GM23338 (cell line): ENCODE measurements at regions not wholly inside any gene's neighbourhood (a gene's known extent, or its start where the extent isn't known, plus 50 kb on each side); places are given as distances from the start of the nearest gene placed in this dataset.

Experiments used
- ATAC-seq: fragments of 200-7000 bp; cut with Tn5 transposase; 3 replicates; pipeline ENCODE4 v1.9.1; 2020
- DNase-seq: peaks from one replicate; pipeline ENCODE4 v3.0.0-alpha.2; 2015; ENCODE audit warnings: low spot score
- H2AFZ ChIP-seq: fragments of 200-600 bp; sonication (generic); 2 replicates; pipeline ENCODE4 v1.8.0; 2016; ENCODE audit warnings: antibody characterized with exemption, mild to moderate bottlenecking, moderate library complexity
- H3F3A ChIP-seq: fragments of 200-600 bp; sonication (generic); replicated peaks from 2 replicates; pipeline ENCODE4 v1.8.0; 2017; ENCODE audit warnings: antibody characterized with exemption, mixed run types, low read depth
- H3K27ac ChIP-seq: fragments of 200-600 bp; sonication (generic); 2 replicates; pipeline ENCODE4 v1.6.1; 2016; ENCODE audit warnings: low read depth
- H3K27me3 ChIP-seq: fragments of 200-600 bp; sonication (generic); 2 replicates; pipeline ENCODE4 v1.8.0; 2016; ENCODE audit warnings: mild to moderate bottlenecking, mixed run types, moderate library complexity; ENCODE audit not compliant: insufficient read depth
- H3K36me3 ChIP-seq: fragments of 200-600 bp; sonication (generic); 2 replicates; pipeline ENCODE4 v1.8.0; 2016; ENCODE audit warnings: mild to moderate bottlenecking; ENCODE audit not compliant: insufficient read depth
- H3K4me1 ChIP-seq: fragments of 200-600 bp; sonication (generic); 2 replicates; pipeline ENCODE4 v1.8.0; 2016; ENCODE audit warnings: mild to moderate bottlenecking, moderate library complexity; ENCODE audit not compliant: insufficient read depth
- H3K4me2 ChIP-seq: fragments of 200-600 bp; sonication (generic); 2 replicates; pipeline ENCODE4 v1.7.1; 2017; ENCODE audit warnings: mixed run types
- H3K4me3 ChIP-seq: fragments of 200-600 bp; sonication (generic); 2 replicates; pipeline ENCODE4 v1.6.1; 2016; ENCODE audit warnings: mixed run types
- H3K79me2 ChIP-seq: fragments of 200-600 bp; sonication (generic); replicated peaks from 2 replicates; pipeline ENCODE4 v1.8.0; 2017; ENCODE audit warnings: mild to moderate bottlenecking; ENCODE audit not compliant: insufficient read depth
- H3K9me2 ChIP-seq: fragments of 200-600 bp; sonication (generic); 2 replicates; pipeline ENCODE4 v1.8.0; 2017; ENCODE audit not compliant: insufficient read depth
- H4K20me1 ChIP-seq: fragments of 200-600 bp; sonication (generic); replicated peaks from 2 replicates; pipeline ENCODE4 v1.8.0; 2017; ENCODE audit warnings: mild to moderate bottlenecking; ENCODE audit not compliant: insufficient read depth
- H3K27ac Mint-ChIP-seq: 2 replicates; pipeline ENCODE4 v1.8.0; 2020; ENCODE audit warnings: inconsistent platforms, mild to moderate bottlenecking, moderate library complexity, mixed read lengths
- H3K27me3 Mint-ChIP-seq: 3 replicates; pipeline ENCODE4 v1.8.0; 2022; ENCODE audit warnings: low read depth, mild to moderate bottlenecking, moderate library complexity, mixed read lengths, inconsistent platforms; ENCODE audit not compliant: insufficient read depth, poor library complexity
- H3K36me3 Mint-ChIP-seq: 3 replicates; pipeline ENCODE4 v1.8.0; 2021; ENCODE audit warnings: low read depth, mild to moderate bottlenecking, inconsistent platforms, moderate library complexity, mixed read lengths
- H3K4me1 Mint-ChIP-seq: 3 replicates; pipeline ENCODE4 v1.8.0; 2020; ENCODE audit warnings: mild to moderate bottlenecking, inconsistent platforms, mixed read lengths
- H3K4me3 Mint-ChIP-seq: 3 replicates; pipeline ENCODE4 v1.8.0; 2021; ENCODE audit warnings: moderate library complexity, mild to moderate bottlenecking, inconsistent platforms, mixed read lengths
- H3K9me3 Mint-ChIP-seq: 3 replicates; pipeline ENCODE4 v1.8.0; 2020; ENCODE audit warnings: moderate library complexity, mild to moderate bottlenecking, inconsistent platforms, mixed read lengths
- EZH2 ChIP-seq: fragments of 200-600 bp; sonication (generic); IDR thresholded peaks from one replicate; pipeline ENCODE4 v1.8.0; 2017; ENCODE audit warnings: antibody characterized with exemption, mild to moderate bottlenecking, low read depth; ENCODE audit not compliant: unreplicated experiment
- JUNB ChIP-seq: IDR thresholded peaks from one replicate; pipeline ENCODE4 v1.6.1; 2016; ENCODE audit warnings: antibody characterized with exemption; ENCODE audit not compliant: unreplicated experiment
- POLR2AphosphoS5 ChIP-seq: IDR thresholded peaks from 2 replicates; pipeline ENCODE4 v1.6.1; 2016; ENCODE audit warnings: antibody characterized with exemption, low read depth
- TF ChIP-seq, protein P1 (sequence below): fragments of 250-450 bp; sonication (Bioruptor Pico); IDR thresholded peaks from 2 replicates; pipeline ENCODE4 v1.5.0; 2020; ENCODE audit warnings: mild to moderate bottlenecking, moderate library complexity
- TF ChIP-seq, protein P2 (sequence below): IDR thresholded peaks from 2 replicates; pipeline ENCODE4 v1.6.1; 2016; ENCODE audit warnings: antibody characterized with exemption
- TF ChIP-seq, protein P3 (sequence below), 2 experiments: fragments of 200-600 bp in 1 of 2; sonication (generic) in 1 of 2; conservative IDR thresholded peaks; 2 replicates each; pipeline versions ENCODE4 v1.5.1 to v1.6.1; 2016 to 2017; ENCODE audit warnings: antibody characterized with exemption in 2 of 2, low read depth in 2 of 2, mild to moderate bottlenecking in 2 of 2, moderate library complexity in 1 of 2

DNA sequence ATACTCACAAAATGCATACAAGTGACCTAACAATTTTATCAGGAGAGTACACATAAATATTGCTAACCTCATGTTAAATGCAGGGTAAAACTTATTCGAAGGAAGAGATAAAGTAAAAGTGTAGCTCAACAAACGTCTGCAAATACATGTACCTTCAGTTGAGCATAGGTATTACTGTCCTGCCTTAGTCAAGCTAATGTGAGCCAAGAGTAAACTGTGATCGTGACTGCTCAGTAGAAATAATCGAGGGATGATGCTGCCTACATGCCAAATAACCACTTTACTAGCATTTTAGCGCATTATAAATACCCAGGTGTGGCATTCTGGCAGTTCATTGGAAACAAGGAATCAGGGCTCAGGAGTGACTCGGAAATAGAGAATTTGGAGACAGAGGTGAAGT lies 779.5 kb downstream of the SOCS6 start (continued):
- TF ChIP-seq, protein P1, sequence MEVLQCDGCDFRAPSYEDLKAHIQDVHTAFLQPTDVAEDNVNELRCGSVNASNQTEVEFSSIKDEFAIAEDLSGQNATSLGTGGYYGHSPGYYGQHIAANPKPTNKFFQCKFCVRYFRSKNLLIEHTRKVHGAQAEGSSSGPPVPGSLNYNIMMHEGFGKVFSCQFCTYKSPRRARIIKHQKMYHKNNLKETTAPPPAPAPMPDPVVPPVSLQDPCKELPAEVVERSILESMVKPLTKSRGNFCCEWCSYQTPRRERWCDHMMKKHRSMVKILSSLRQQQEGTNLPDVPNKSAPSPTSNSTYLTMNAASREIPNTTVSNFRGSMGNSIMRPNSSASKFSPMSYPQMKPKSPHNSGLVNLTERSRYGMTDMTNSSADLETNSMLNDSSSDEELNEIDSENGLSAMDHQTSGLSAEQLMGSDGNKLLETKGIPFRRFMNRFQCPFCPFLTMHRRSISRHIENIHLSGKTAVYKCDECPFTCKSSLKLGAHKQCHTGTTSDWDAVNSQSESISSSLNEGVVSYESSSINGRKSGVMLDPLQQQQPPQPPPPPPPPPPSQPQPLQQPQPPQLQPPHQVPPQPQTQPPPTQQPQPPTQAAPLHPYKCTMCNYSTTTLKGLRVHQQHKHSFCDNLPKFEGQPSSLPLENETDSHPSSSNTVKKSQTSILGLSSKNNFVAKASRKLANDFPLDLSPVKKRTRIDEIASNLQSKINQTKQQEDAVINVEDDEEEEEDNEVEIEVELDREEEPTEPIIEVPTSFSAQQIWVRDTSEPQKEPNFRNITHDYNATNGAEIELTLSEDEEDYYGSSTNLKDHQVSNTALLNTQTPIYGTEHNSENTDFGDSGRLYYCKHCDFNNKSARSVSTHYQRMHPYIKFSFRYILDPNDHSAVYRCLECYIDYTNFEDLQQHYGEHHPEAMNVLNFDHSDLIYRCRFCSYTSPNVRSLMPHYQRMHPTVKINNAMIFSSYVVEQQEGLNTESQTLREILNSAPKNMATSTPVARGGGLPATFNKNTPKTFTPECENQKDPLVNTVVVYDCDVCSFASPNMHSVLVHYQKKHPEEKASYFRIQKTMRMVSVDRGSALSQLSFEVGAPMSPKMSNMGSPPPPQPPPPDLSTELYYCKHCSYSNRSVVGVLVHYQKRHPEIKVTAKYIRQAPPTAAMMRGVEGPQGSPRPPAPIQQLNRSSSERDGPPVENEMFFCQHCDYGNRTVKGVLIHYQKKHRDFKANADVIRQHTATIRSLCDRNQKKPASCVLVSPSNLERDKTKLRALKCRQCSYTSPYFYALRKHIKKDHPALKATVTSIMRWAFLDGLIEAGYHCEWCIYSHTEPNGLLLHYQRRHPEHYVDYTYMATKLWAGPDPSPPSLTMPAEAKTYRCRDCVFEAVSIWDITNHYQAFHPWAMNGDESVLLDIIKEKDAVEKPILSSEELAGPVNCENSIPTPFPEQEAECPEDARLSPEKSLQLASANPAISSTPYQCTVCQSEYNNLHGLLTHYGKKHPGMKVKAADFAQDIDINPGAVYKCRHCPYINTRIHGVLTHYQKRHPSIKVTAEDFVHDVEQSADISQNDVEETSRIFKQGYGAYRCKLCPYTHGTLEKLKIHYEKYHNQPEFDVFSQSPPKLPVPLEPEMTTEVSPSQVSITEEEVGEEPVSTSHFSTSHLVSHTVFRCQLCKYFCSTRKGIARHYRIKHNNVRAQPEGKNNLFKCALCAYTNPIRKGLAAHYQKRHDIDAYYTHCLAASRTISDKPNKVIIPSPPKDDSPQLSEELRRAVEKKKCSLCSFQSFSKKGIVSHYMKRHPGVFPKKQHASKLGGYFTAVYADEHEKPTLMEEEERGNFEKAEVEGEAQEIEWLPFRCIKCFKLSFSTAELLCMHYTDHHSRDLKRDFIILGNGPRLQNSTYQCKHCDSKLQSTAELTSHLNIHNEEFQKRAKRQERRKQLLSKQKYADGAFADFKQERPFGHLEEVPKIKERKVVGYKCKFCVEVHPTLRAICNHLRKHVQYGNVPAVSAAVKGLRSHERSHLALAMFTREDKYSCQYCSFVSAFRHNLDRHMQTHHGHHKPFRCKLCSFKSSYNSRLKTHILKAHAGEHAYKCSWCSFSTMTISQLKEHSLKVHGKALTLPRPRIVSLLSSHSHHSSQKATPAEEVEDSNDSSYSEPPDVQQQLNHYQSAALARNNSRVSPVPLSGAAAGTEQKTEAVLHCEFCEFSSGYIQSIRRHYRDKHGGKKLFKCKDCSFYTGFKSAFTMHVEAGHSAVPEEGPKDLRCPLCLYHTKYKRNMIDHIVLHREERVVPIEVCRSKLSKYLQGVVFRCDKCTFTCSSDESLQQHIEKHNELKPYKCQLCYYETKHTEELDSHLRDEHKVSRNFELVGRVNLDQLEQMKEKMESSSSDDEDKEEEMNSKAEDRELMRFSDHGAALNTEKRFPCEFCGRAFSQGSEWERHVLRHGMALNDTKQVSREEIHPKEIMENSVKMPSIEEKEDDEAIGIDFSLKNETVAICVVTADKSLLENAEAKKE (CRISPR knock-in tag): no peak
- TF ChIP-seq EZH2: no peak

DNA sequence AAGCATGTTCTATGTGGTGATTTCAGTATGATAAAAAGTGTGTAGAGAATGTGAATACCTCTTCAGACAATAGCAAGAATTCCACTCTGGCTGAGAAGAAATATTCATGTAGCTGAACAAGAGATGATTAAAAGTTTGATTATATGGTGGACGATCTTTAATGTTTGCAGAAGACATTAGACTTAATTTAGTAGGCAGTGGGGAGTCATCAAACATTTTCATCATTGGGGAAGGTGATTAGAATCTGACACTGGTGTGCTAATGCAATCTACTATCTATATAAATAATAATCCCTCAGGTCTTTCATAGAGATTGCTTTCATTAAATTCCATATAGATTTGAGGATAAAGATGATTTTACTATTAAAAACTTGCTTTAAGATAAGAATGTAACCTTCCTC lies 761.0 kb downstream of the SOCS6 start:
- TF ChIP-seq, protein P1 (CRISPR knock-in tag): no peak
- no peak for TF ChIP-seq JUNB
- TF ChIP-seq, protein P2, sequence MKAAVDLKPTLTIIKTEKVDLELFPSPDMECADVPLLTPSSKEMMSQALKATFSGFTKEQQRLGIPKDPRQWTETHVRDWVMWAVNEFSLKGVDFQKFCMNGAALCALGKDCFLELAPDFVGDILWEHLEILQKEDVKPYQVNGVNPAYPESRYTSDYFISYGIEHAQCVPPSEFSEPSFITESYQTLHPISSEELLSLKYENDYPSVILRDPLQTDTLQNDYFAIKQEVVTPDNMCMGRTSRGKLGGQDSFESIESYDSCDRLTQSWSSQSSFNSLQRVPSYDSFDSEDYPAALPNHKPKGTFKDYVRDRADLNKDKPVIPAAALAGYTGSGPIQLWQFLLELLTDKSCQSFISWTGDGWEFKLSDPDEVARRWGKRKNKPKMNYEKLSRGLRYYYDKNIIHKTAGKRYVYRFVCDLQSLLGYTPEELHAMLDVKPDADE: no peak
- TF ChIP-seq, protein P3, sequence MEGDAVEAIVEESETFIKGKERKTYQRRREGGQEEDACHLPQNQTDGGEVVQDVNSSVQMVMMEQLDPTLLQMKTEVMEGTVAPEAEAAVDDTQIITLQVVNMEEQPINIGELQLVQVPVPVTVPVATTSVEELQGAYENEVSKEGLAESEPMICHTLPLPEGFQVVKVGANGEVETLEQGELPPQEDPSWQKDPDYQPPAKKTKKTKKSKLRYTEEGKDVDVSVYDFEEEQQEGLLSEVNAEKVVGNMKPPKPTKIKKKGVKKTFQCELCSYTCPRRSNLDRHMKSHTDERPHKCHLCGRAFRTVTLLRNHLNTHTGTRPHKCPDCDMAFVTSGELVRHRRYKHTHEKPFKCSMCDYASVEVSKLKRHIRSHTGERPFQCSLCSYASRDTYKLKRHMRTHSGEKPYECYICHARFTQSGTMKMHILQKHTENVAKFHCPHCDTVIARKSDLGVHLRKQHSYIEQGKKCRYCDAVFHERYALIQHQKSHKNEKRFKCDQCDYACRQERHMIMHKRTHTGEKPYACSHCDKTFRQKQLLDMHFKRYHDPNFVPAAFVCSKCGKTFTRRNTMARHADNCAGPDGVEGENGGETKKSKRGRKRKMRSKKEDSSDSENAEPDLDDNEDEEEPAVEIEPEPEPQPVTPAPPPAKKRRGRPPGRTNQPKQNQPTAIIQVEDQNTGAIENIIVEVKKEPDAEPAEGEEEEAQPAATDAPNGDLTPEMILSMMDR (conservative IDR thresholded peaks at IDR 0.05; ENCODE audit: low read depth in 2 of 2): no peak
- no peak for TF ChIP-seq POLR2AphosphoS5
- no peaks in the 10 kb centered on the region for H3K27me3 Mint-ChIP-seq
- H3F3A ChIP-seq: no peaks in the 10 kb centered on the region
- ATAC-seq: no peak
- no peaks in the 10 kb centered on the region for H3K4me1 ChIP-seq
- no peak overlapping the region for H3K4me2 ChIP-seq
- no peak overlapping the region for H3K27ac Mint-ChIP-seq
- no peak overlapping the region for H3K27ac ChIP-seq
- H3K79me2 ChIP-seq: no peaks in the 10 kb centered on the region
- H3K9me2 ChIP-seq: no peaks in the 10 kb centered on the region
- H3K27me3 ChIP-seq: no peaks in the 10 kb centered on the region
- 0 out of 2 replicates have a peak, but pooled peaks cover 6% of the 10 kb centered on the region for H3K36me3 ChIP-seq
- peaks cover 19% of the 10 kb centered on the region for H3K36me3 Mint-ChIP-seq
- H2AFZ ChIP-seq: no peak overlapping the region
- no peaks in the 10 kb centered on the region for H4K20me1 ChIP-seq
- H3K4me3 Mint-ChIP-seq: no peak overlapping the region
- DNase-seq: no peak
- H3K4me3 ChIP-seq: no peak overlapping the region
- H3K9me3 Mint-ChIP-seq: peaks cover 95% of the 10 kb centered on the region
- no peaks in the 10 kb centered on the region for H3K4me1 Mint-ChIP-seq
